HCT116 (cell line): ENCODE measurements at regions not wholly inside any gene's neighbourhood (a gene's known extent, or its start where the extent isn't known, plus 50 kb on each side); places are given as distances from the start of the nearest gene placed in this dataset.

Experiments used
- ATAC-seq: fragments of 200-7000 bp; cut with Tn5 transposase; 2 replicates; pipeline ENCODE4 v1.9.1; 2020; ENCODE audit warnings: mild to moderate bottlenecking, moderate library complexity
- BruUV-seq: library from RNA; stranded (reverse); fragments of 400-500 nt; replicated peaks from 2 replicates; lab custom pipeline; 2021; lab: Mats Ljungman, UMichigan
- CTCF ChIA-PET: fragments of 300-600 bp; sonication (Branson Sonifier 250); formaldehyde crosslinking; loops from one replicate; lab custom pipeline; 2021; ENCODE audit warnings: antibody characterized with exemption; lab: Charles Lee
- POLR2A ChIA-PET: fragments of 300-600, 350-600 bp; sonication (Branson Sonifier 250); formaldehyde crosslinking; loops from one replicate; lab custom pipeline; 2021; ENCODE audit warnings: antibody characterized with exemption; lab: Charles Lee
- RAD21 ChIA-PET, 2 experiments: fragments of 300-600 bp; sonication (Branson Sonifier 250); formaldehyde crosslinking; loops; one replicate each; lab custom pipeline; 2023; ENCODE audit warnings: low total read pairs in 2 of 2; ENCODE audit not compliant: uncharacterized antibody in 2 of 2, unreplicated experiment in 2 of 2, low non-redundant PET in 1 of 2; lab: Charles Lee
- DNase-seq: peaks from one replicate; pipeline ENCODE4 v3.0.0-alpha.2; 2010; ENCODE audit warnings: low read depth, low spot score
- H2AFZ ChIP-seq: fragments of 200-600 bp; shearing (Covaris generic), sonication (generic); 2 replicates; pipeline ENCODE4 v1.6.1; 2017; ENCODE audit warnings: low read depth, mixed run types, mixed read lengths, antibody characterized with exemption, low read length; ENCODE audit not compliant: poor library complexity, severe bottlenecking
- H3K27ac ChIP-seq: 2 replicates; pipeline ENCODE4 v1.5.1; 2012; ENCODE audit warnings: low read depth, low read length
- H3K27me3 ChIP-seq: fragments of 200-600 bp; sonication (generic); 2 replicates; pipeline ENCODE4 v1.6.1; 2016; ENCODE audit warnings: mixed run types, low read length, mixed read lengths; ENCODE audit not compliant: insufficient read depth
- H3K36me3 ChIP-seq, 2 experiments: fragments of 200-500 bp in 1 of 2; fragments of 200-600 bp in 1 of 2; sonication (Bioruptor generic) in 1 of 2; sonication (generic) in 1 of 2; 2 replicates each; pipeline versions ENCODE4 v1.5.1 to v1.6.1; 2014 to 2016; ENCODE audit warnings: low read length in 2 of 2, inconsistent platforms in 1 of 2, mixed read lengths in 1 of 2, mixed run types in 1 of 2; ENCODE audit not compliant: insufficient read depth in 2 of 2, control insufficient read depth in 1 of 2
- H3K4me1 ChIP-seq, 2 experiments: fragments of 200-600 bp in 1 of 2; sonication (generic) in 1 of 2; 2 replicates each; pipeline versions ENCODE4 v1.5.1 to v1.6.1; 2012 to 2017; ENCODE audit warnings: low read length in 2 of 2, inconsistent platforms in 1 of 2, mild to moderate bottlenecking in 1 of 2, mixed read lengths in 1 of 2, mixed run types in 1 of 2, moderate library complexity in 1 of 2; ENCODE audit not compliant: insufficient read depth in 2 of 2, control insufficient read depth in 1 of 2
- H3K4me2 ChIP-seq: fragments of 200-600 bp; sonication (generic); 2 replicates; pipeline ENCODE4 v1.6.1; 2017; ENCODE audit warnings: mixed run types, low read length, mixed read lengths
- H3K4me3 ChIP-seq, 2 experiments: fragments of 200-600 bp in 1 of 2; sonication (generic) in 1 of 2; replicated peaks in 1 of 2; 2 replicates each; pipeline ENCODE4 v1.5.1; 2011 to 2016; ENCODE audit warnings: low read length in 2 of 2, control low read depth in 1 of 2, low read depth in 1 of 2, mild to moderate bottlenecking in 1 of 2, mixed read lengths in 1 of 2, mixed run types in 1 of 2
- H3K79me2 ChIP-seq: fragments of 200-600 bp; sonication (generic); 2 replicates; pipeline ENCODE4 v1.6.1; 2017; ENCODE audit warnings: mild to moderate bottlenecking, mixed run types, low read length, moderate library complexity, mixed read lengths; ENCODE audit not compliant: insufficient read depth
- H3K9ac ChIP-seq: fragments of 200-600 bp; sonication (generic); 2 replicates; pipeline ENCODE4 v1.6.1; 2016; ENCODE audit warnings: low read length, mixed read lengths
- H3K9me2 ChIP-seq: fragments of 200-600 bp; sonication (generic), shearing (Covaris generic); 2 replicates; pipeline ENCODE4 v1.6.1; 2017; ENCODE audit warnings: mixed run types, mild to moderate bottlenecking, moderate library complexity; ENCODE audit not compliant: insufficient read depth
- H3K9me3 ChIP-seq, 2 experiments: fragments of 200-500 bp in 1 of 2; fragments of 200-600 bp in 1 of 2; sonication (Bioruptor generic) in 1 of 2; sonication (generic) in 1 of 2; 2 replicates each; pipeline ENCODE4 v1.6.1; 2014 to 2017; ENCODE audit warnings: low read length in 2 of 2, mixed read lengths in 2 of 2, inconsistent platforms in 1 of 2, low read depth in 1 of 2, mild to moderate bottlenecking in 1 of 2, mixed run types in 1 of 2, moderate library complexity in 1 of 2; ENCODE audit not compliant: control insufficient read depth in 1 of 2, insufficient read depth in 1 of 2
- H4K20me1 ChIP-seq: fragments of 200-600 bp; sonication (generic), shearing (Covaris generic); 2 replicates; pipeline ENCODE4 v1.6.1; 2017; ENCODE audit warnings: mixed run types, mild to moderate bottlenecking, moderate library complexity; ENCODE audit not compliant: insufficient read depth
- CBX3 ChIP-seq: IDR thresholded peaks from 2 replicates; pipeline ENCODE4 v1.6.1; 2012; ENCODE audit warnings: low read depth
- ELF1 ChIP-seq: IDR thresholded peaks from 2 replicates; pipeline ENCODE4 v1.6.1; 2012; ENCODE audit warnings: low read depth, borderline replicate concordance
- EZH2 ChIP-seq: fragments of 200-600 bp; sonication (generic); IDR thresholded peaks from 2 replicates; pipeline ENCODE4 v1.6.1; 2017; ENCODE audit warnings: antibody characterized with exemption, mixed run types
- EZH2phosphoT487 ChIP-seq: fragments of 200-600 bp; IDR thresholded peaks from 2 replicates; pipeline ENCODE4 v1.6.1; 2018; ENCODE audit warnings: antibody characterized with exemption, borderline replicate concordance
- FOSL1 ChIP-seq: IDR thresholded peaks from 2 replicates; pipeline ENCODE4 v1.6.1; 2012; ENCODE audit warnings: low read depth
- JUND ChIP-seq: IDR thresholded peaks from 2 replicates; pipeline ENCODE4 v1.6.1; 2012
- POLR2AphosphoS5 ChIP-seq: IDR thresholded peaks from 2 replicates; pipeline ENCODE4 v1.6.1; 2011; ENCODE audit warnings: mild to moderate bottlenecking, low read depth, low read length, moderate library complexity
- RAD21 ChIP-seq: IDR thresholded peaks from 2 replicates; pipeline ENCODE4 v1.6.1; 2012; ENCODE audit warnings: low read depth, mild to moderate bottlenecking
- SIN3A ChIP-seq: IDR thresholded peaks from 2 replicates; pipeline ENCODE4 v1.6.1; 2012; ENCODE audit warnings: low read depth
- SRF ChIP-seq: IDR thresholded peaks from 2 replicates; pipeline ENCODE4 v1.6.1; 2012; ENCODE audit warnings: low read depth
- YY1 ChIP-seq: IDR thresholded peaks from 2 replicates; pipeline ENCODE4 v1.6.1; 2011; ENCODE audit warnings: low read length, low read depth, moderate library complexity, mild to moderate bottlenecking; ENCODE audit not compliant: insufficient replicate concordance; ENCODE audit errors: extremely low read depth
- ZFX ChIP-seq: fragments of 450-650 bp; IDR thresholded peaks from 2 replicates; pipeline ENCODE4 v1.6.1; 2017
- intact Hi-C: fragments of 100-400 bp; cut with micrococcal nuclease; formaldehyde crosslinking; loops from 2 replicates; pipeline ENCODE4 v1.10.0; 2022
- TF ChIP-seq, protein P1 (sequence below): IDR thresholded peaks from 2 replicates; pipeline ENCODE4 v1.6.1; 2012
- TF ChIP-seq, protein P2 (sequence below), 3 experiments: fragments of 200-600 bp in 1 of 3; sonication (generic) in 1 of 3; IDR thresholded peaks in 2 of 3; conservative IDR thresholded peaks in 1 of 3; 2 replicates each; pipeline ENCODE4 v1.5.1; 2012 to 2017; ENCODE audit warnings: low read depth in 2 of 3, low read length in 2 of 3, antibody characterized with exemption in 1 of 3, borderline replicate concordance in 1 of 3, control low read depth in 1 of 3, mild to moderate bottlenecking in 1 of 3, mixed read lengths in 1 of 3, mixed run types in 1 of 3, moderate library complexity in 1 of 3; ENCODE audit not compliant: insufficient read depth in 1 of 3

DNA sequence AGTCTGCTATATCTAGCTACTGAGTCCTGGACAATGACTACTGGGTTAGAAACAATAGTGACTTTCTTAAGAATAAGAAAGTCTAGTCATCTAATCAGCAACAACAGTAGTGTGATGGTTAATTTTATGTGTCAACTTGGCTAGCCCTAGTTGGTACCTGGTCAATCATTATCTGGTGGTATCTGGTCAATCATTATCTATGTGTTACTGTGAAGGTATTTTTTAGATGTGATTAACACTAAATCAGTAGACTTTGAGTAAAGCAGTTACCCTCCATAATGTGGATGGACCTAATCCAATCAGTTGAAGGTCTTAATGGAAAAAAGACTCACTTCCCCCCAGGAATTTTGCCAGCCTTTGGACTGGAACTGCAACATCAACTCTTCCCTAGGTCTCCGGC lies 312.6 kb downstream of the SIPA1L2 start:
- intact Hi-C loops: no loop called here
- ATAC-seq (no peak), DNase-seq (no peak)
- Histone ChIP-seq H3K4me2 (no peak overlapping the region), H3K36me3 (no peaks in the 10 kb centered on the region), H3K9me2 (no peaks in the 10 kb centered on the region), H3K4me1 (no peaks in the 10 kb centered on the region), H3K9ac (no peak overlapping the region), H3K4me3 (no peak overlapping the region), H3K79me2 (no peaks in the 10 kb centered on the region), H3K27ac (no peak overlapping the region), H2AFZ (no peak overlapping the region), H3K9me3 (no peaks in the 10 kb centered on the region), H4K20me1 (no peaks in the 10 kb centered on the region), H3K27me3 (no peaks in the 10 kb centered on the region)
- ChIA-PET CTCF (no interaction called here), RAD21 (no interaction called here), POLR2A (no interaction called here)
- TF ChIP-seq YY1 (no peak), SRF (no peak), ZFX (no peak), FOSL1 (no peak), CBX3 (no peak), RAD21 (no peak), JUND (no peak), EZH2phosphoT487 (no peak), ELF1 (no peak), EZH2 (no peak), SIN3A (no peak), POLR2AphosphoS5 (no peak)
- TF ChIP-seq, protein P1, sequence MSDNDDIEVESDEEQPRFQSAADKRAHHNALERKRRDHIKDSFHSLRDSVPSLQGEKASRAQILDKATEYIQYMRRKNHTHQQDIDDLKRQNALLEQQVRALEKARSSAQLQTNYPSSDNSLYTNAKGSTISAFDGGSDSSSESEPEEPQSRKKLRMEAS: no peak
- TF ChIP-seq, protein P2, sequence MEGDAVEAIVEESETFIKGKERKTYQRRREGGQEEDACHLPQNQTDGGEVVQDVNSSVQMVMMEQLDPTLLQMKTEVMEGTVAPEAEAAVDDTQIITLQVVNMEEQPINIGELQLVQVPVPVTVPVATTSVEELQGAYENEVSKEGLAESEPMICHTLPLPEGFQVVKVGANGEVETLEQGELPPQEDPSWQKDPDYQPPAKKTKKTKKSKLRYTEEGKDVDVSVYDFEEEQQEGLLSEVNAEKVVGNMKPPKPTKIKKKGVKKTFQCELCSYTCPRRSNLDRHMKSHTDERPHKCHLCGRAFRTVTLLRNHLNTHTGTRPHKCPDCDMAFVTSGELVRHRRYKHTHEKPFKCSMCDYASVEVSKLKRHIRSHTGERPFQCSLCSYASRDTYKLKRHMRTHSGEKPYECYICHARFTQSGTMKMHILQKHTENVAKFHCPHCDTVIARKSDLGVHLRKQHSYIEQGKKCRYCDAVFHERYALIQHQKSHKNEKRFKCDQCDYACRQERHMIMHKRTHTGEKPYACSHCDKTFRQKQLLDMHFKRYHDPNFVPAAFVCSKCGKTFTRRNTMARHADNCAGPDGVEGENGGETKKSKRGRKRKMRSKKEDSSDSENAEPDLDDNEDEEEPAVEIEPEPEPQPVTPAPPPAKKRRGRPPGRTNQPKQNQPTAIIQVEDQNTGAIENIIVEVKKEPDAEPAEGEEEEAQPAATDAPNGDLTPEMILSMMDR (IDR thresholded peaks at IDR 0.05 in 2 of 3, conservative IDR thresholded peaks at IDR 0.05 in 1 of 3; ENCODE audit: borderline replicate concordance in 1 of 3, insufficient read depth in 1 of 3, low read depth in 2 of 3, low read length in 2 of 3): no peak
- no TSS peak for BruUV-seq
